ENCODE measurements at regions not wholly inside any gene's neighbourhood (a gene's known extent, or its start where the extent isn't known, plus 50 kb on each side); places are given as distances from the start of the nearest gene placed in this dataset.

- H3K4me3 ChIP-seq: no peak overlapping the region
- H3K27me3 ChIP-seq: no peaks in the 10 kb centered on the region
- ATAC-seq: no peak
- no peak for TF ChIP-seq EP300 (IDR thresholded peaks at IDR 0.05)
- no peak for TF ChIP-seq POLR2A (IDR thresholded peaks at IDR 0.05)
- TF ChIP-seq POLR2AphosphoS5 (IDR thresholded peaks at IDR 0.05): no peak
- TF ChIP-seq CTCF (IDR thresholded peaks at IDR 0.05): no peak
- H3K36me3 ChIP-seq: no peaks in the 10 kb centered on the region
- H3K4me1 ChIP-seq: no peaks in the 10 kb centered on the region
- no peaks in the 10 kb centered on the region for H3K9me3 ChIP-seq
- H3K27ac ChIP-seq: no peak overlapping the region
- 64 to 74% methylated on average over 7 to 9 of the region's 9 CpGs for WGBS, 2 donors (ENCODE audit: low coverage in 1 of 2)
Observed at GRCh38 chr13:24103782-24104372, 56.6 kb upstream of the SPATA13 start.

- WGBS, 2 donors (ENCODE audit: low coverage in 1 of 2): 67 to 81% methylated on average over 1 to 2 of the region's 2 CpGs
- Histone ChIP-seq H3K4me3 (no peak overlapping the region), H3K27ac (no peak overlapping the region), H3K36me3 (no peaks in the 10 kb centered on the region), H3K9me3 (no peaks in the 10 kb centered on the region), H3K4me1 (no peaks in the 10 kb centered on the region), H3K27me3 (no peaks in the 10 kb centered on the region)
- TF ChIP-seq CTCF (IDR thresholded peaks at IDR 0.05) (no peak), POLR2AphosphoS5 (IDR thresholded peaks at IDR 0.05) (no peak), POLR2A (IDR thresholded peaks at IDR 0.05) (no peak), EP300 (IDR thresholded peaks at IDR 0.05) (no peak)
- no peak for ATAC-seq
Observed at GRCh38 chr13:24104723-24105122, 55.8 kb upstream of the SPATA13 start.

GRCh38 chr13:24106429-24106828 lies 54.1 kb upstream of the SPATA13 start:
- WGBS, 2 donors (ENCODE audit: low coverage in 1 of 2): 60 to 84% methylated on average over 2 to 4 of the region's 5 CpGs
- no peaks in the 10 kb centered on the region for H3K4me1 ChIP-seq
- H3K36me3 ChIP-seq: no peaks in the 10 kb centered on the region
- H3K27me3 ChIP-seq: no peaks in the 10 kb centered on the region
- no peak for ATAC-seq
- no peak overlapping the region for H3K27ac ChIP-seq
- no peaks in the 10 kb centered on the region for H3K9me3 ChIP-seq
- no peak overlapping the region for H3K4me3 ChIP-seq
- TF ChIP-seq EP300 (IDR thresholded peaks at IDR 0.05) (no peak), POLR2A (IDR thresholded peaks at IDR 0.05) (no peak), POLR2AphosphoS5 (IDR thresholded peaks at IDR 0.05) (no peak), CTCF (IDR thresholded peaks at IDR 0.05) (no peak)

GRCh38 chr13:24107955-24108614 lies 52.4 kb upstream of the SPATA13 start:
- no peak for ATAC-seq
- Histone ChIP-seq H3K27me3 (no peaks in the 10 kb centered on the region), H3K4me3 (no peak overlapping the region), H3K9me3 (no peaks in the 10 kb centered on the region), H3K27ac (no peak overlapping the region), H3K36me3 (no peaks in the 10 kb centered on the region), H3K4me1 (no peaks in the 10 kb centered on the region)
- TF ChIP-seq POLR2AphosphoS5 (IDR thresholded peaks at IDR 0.05): no peak
- WGBS, 2 donors (ENCODE audit: low coverage in 1 of 2): 63 to 86% methylated on average over 6 to 11 of the region's 16 CpGs

- TF ChIP-seq POLR2A (IDR thresholded peaks at IDR 0.05) (no peak), POLR2AphosphoS5 (IDR thresholded peaks at IDR 0.05) (no peak), CTCF (IDR thresholded peaks at IDR 0.05) (no peak), EP300 (IDR thresholded peaks at IDR 0.05) (no peak)
- H3K36me3 ChIP-seq: no peaks in the 10 kb centered on the region
- H3K4me1 ChIP-seq: no peaks in the 10 kb centered on the region
- H3K9me3 ChIP-seq: no peaks in the 10 kb centered on the region
- H3K27me3 ChIP-seq: no peaks in the 10 kb centered on the region
- no peak overlapping the region for H3K27ac ChIP-seq
- no peak overlapping the region for H3K4me3 ChIP-seq
- WGBS, 2 donors (ENCODE audit: low coverage in 1 of 2): 81 to 100% methylated on average over 3 to 4 of the region's 7 CpGs
- ATAC-seq: no peak
Observed at GRCh38 chr13:24108615-24108965, 51.9 kb upstream of the SPATA13 start.
